Nephron progenitor cell (in vitro differentiated cells): ENCODE measurements at regions not wholly inside any gene's neighbourhood (a gene's known extent, or its start where the extent isn't known, plus 50 kb on each side); places are given as distances from the start of the nearest gene placed in this dataset.

Experiments
- DNase-seq: peaks from one replicate; pipeline ENCODE4 v3.0.0; 2021
- H3K27ac Mint-ChIP-seq: 2 replicates; pipeline ENCODE4 v1.8.0; 2021; ENCODE audit warnings: mild to moderate bottlenecking, moderate library complexity, mixed read lengths
- H3K27me3 Mint-ChIP-seq: 2 replicates; pipeline ENCODE4 v1.8.0; 2021; ENCODE audit warnings: mild to moderate bottlenecking, low read depth, mixed read lengths; ENCODE audit not compliant: poor library complexity
- H3K36me3 Mint-ChIP-seq: 2 replicates; pipeline ENCODE4 v1.8.0; 2021; ENCODE audit warnings: low read depth, mixed read lengths
- H3K4me1 Mint-ChIP-seq: 2 replicates; pipeline ENCODE4 v1.8.0; 2021; ENCODE audit warnings: mixed read lengths
- H3K4me3 Mint-ChIP-seq: 2 replicates; pipeline ENCODE4 v1.8.0; 2021; ENCODE audit warnings: mild to moderate bottlenecking, moderate library complexity, mixed read lengths
- H3K9me3 Mint-ChIP-seq: 2 replicates; pipeline ENCODE4 v1.8.0; 2021; ENCODE audit warnings: mild to moderate bottlenecking, moderate library complexity, mixed read lengths
- TF ChIP-seq, protein P1 (sequence below): fragments of 200-600 bp; sonication (generic); IDR thresholded peaks from 2 replicates; pipeline ENCODE4 v1.5.0; 2021; ENCODE audit warnings: antibody characterized with exemption

DNA sequence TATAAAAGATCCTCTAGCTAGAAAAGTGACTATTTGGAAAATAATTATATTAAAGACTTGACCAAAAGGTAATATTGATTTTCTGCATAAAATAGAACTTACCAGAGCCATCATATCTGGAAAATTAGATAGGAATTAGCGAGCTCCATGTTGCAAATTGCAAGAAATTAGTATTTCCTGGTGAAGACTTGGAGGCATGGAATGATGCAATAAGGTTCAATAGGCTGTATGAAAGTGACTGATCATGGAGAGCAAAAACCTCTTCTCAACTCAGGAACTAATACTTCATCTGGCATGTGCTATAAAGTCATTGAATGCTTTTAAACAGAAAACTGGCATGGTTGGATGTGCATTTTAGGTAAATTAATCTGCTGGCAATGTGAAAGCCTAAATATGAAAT, 66.3 kb upstream of the UFM1 start:
- Mint-ChIP-seq H3K36me3 (no peaks in the 10 kb centered on the region), H3K27me3 (no peaks in the 10 kb centered on the region), H3K27ac (no peak overlapping the region), H3K4me1 (no peaks in the 10 kb centered on the region), H3K4me3 (no peak overlapping the region), H3K9me3 (peaks cover 27% of the 10 kb centered on the region)
- TF ChIP-seq, protein P1, sequence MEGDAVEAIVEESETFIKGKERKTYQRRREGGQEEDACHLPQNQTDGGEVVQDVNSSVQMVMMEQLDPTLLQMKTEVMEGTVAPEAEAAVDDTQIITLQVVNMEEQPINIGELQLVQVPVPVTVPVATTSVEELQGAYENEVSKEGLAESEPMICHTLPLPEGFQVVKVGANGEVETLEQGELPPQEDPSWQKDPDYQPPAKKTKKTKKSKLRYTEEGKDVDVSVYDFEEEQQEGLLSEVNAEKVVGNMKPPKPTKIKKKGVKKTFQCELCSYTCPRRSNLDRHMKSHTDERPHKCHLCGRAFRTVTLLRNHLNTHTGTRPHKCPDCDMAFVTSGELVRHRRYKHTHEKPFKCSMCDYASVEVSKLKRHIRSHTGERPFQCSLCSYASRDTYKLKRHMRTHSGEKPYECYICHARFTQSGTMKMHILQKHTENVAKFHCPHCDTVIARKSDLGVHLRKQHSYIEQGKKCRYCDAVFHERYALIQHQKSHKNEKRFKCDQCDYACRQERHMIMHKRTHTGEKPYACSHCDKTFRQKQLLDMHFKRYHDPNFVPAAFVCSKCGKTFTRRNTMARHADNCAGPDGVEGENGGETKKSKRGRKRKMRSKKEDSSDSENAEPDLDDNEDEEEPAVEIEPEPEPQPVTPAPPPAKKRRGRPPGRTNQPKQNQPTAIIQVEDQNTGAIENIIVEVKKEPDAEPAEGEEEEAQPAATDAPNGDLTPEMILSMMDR = no peak
- no peak for DNase-seq

DNA sequence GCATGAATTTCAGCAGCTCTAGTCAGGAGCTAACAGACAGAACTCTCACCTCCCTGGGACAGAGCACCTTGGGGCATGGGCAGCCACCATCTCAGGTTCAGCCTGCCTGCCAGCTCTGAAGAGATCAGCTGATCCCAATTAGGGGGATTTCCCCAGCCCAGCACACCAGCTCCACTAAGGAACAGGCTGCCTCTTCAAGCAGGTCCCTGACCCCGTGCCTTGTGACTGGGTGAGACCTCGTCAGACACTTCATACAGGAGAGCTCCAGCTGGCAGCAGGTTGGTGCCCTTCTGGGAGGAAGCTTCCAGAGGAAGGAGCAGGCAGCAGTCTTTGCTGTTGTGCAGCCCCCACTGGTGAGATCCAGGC, 84.5 kb upstream of the UFM1 start:
- no peak overlapping the region for H3K4me3 Mint-ChIP-seq
- H3K4me1 Mint-ChIP-seq = peaks cover 13% of the 10 kb centered on the region
- peak overlapping the region; percentile 9 for H3K27ac Mint-ChIP-seq
- TF ChIP-seq, protein P1 = no peak
- no peaks in the 10 kb centered on the region for H3K27me3 Mint-ChIP-seq
- no peak for DNase-seq
- no peaks in the 10 kb centered on the region for H3K36me3 Mint-ChIP-seq
- peaks cover 15% of the 10 kb centered on the region for H3K9me3 Mint-ChIP-seq

DNA sequence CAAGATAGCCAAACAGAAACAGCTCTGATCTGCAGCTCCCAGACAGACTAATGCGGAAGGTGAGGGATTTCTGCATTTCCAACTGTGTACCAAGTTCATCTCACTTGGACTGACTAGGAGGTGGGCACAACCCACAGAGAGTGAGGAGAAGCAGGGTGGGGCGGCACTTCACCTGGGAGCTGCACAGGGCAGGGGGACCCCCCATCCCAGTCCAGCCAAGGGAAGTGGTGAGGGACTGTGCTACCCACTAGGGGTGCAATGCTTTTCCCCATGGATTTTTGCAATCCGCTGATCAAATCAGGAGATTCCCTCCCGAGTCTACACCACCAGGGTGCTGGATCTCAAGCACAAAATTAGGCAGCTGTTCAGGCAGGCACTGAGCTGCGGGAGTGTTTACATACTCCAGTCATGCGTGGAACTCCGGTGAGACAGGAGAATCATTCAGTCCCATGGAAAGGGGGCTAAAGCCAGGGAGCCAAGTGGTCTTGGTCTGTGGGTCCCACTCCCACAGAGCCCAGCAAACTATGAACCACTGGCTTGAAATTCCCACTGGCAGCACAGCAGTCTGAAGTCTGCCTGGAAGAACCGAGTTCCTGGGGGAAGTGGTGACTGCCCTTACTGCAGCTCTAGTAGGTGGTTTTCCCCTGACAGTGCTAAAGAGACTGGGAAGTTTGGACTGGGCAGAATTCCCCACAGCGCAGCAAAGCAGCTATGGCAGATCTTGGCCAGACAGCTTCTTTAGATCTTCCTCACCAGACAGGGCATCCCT, 85.1 kb upstream of the UFM1 start:
- Mint-ChIP-seq H3K36me3 (no peaks in the 10 kb centered on the region), H3K9me3 (peaks cover 15% of the 10 kb centered on the region), H3K4me3 (no peak overlapping the region), H3K4me1 (peaks cover 13% of the 10 kb centered on the region), H3K27me3 (no peaks in the 10 kb centered on the region), H3K27ac (peak overlapping the region; percentile 36)
- DNase-seq = peak; percentile 6
- TF ChIP-seq, protein P1 = no peak

DNA sequence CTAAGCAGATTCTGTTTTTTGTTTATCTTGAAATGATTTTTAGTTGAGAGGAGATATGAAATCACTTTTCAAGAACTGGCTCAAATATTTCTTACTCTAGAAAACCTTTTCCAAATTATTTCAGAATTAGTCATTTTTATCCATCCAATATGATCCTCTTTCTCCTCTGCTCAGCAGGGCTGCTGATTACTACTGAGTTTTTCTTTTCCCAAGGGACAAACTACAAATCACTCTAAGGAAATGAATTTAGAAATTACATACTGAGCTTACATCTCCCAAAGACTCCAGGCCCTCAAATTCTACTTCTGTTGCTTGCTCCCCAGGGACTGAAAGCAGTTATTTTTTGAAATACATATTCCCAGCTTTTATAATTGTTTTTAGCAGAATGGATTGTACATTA, 87.4 kb upstream of the UFM1 start:
- DNase-seq = no peak
- H3K4me1 Mint-ChIP-seq = peaks cover 13% of the 10 kb centered on the region

DNA sequence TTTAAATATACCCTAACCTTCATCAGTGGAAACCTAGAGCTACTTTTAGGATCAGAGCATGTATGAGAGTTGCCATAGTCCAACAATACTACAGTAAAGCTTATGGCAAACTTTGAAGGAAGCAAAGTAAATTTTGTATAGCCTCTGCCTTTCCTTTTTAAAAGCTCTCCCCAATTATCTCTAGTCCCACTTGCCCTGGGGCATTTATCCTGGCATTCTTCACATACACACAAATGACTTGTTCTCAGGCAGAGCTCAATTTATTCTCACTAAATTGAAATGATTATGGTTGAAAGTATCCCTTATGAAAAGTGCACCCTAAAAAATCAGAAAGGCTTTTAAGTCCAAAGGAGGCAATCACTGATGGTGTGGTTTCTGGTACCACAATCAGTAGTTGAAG, 94.1 kb upstream of the UFM1 start:
- H3K4me3 Mint-ChIP-seq = no peak overlapping the region
- no peaks in the 10 kb centered on the region for H3K27me3 Mint-ChIP-seq
- no peak for DNase-seq
- H3K36me3 Mint-ChIP-seq = no peaks in the 10 kb centered on the region
- H3K27ac Mint-ChIP-seq = no peak overlapping the region
- H3K4me1 Mint-ChIP-seq = no peaks in the 10 kb centered on the region
- H3K9me3 Mint-ChIP-seq = no peaks in the 10 kb centered on the region
- TF ChIP-seq, protein P1 = no peak

More for the DNA sequence above, 87.4 kb upstream of the UFM1 start:
- TF ChIP-seq, protein P1 = no peak
- H3K27ac Mint-ChIP-seq = no peak overlapping the region
- H3K27me3 Mint-ChIP-seq = no peaks in the 10 kb centered on the region
- peaks cover 2% of the 10 kb centered on the region for H3K9me3 Mint-ChIP-seq
- no peaks in the 10 kb centered on the region for H3K36me3 Mint-ChIP-seq
- H3K4me3 Mint-ChIP-seq = no peak overlapping the region

DNA sequence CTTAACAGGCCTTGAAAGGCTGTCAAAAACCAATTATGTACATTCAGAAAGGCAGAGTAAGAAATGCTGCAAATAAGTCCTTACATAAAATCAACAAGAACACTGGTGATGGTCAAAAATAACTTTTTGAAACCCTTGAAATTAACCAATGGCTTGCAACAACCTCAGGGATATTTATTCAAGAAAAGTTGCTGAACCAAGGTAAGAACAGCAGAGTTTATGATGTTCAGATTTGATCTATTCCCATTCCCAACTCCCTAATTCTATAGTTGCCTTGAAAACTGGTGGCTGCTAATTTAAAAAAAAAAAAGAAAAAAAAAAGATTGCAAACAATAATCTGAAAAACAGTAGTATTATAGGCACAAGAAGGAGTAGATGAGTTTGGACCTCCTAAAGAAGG, 109.8 kb upstream of the UFM1 start:
- Mint-ChIP-seq H3K36me3 (no peaks in the 10 kb centered on the region), H3K27ac (no peak overlapping the region), H3K9me3 (no peaks in the 10 kb centered on the region), H3K4me3 (no peak overlapping the region), H3K4me1 (no peaks in the 10 kb centered on the region), H3K27me3 (no peaks in the 10 kb centered on the region)
- TF ChIP-seq, protein P1 = no peak
- DNase-seq = no peak
